HG03575 (cell line): ENCODE measurements at regions not wholly inside any gene's neighbourhood (a gene's known extent, or its start where the extent isn't known, plus 50 kb on each side); places are given as distances from the start of the nearest gene placed in this dataset.

Source experiments
- ATAC-seq: cut with Tn5 transposase; IDR thresholded peaks from one replicate; pipeline ENCODE4 v1.9.1; 2021; ENCODE audit not compliant: unreplicated experiment, insufficient number of reproducible peaks, low FRiP score; ENCODE audit errors: extremely low read depth

- ATAC-seq = no peak
These were observed 149.9 kb downstream of the CYRIA start for GRCh38 chr2:16515696-16516095.

- no peak for ATAC-seq
These were observed 152.0 kb downstream of the CYRIA start for GRCh38 chr2:16513626-16514025.

GRCh38 chr2:16511041-16511440 is 154.6 kb downstream of the CYRIA start:
- ATAC-seq = no peak

- no peak for ATAC-seq
These were observed 156.6 kb downstream of the CYRIA start for GRCh38 chr2:16509042-16509441.

DNA sequence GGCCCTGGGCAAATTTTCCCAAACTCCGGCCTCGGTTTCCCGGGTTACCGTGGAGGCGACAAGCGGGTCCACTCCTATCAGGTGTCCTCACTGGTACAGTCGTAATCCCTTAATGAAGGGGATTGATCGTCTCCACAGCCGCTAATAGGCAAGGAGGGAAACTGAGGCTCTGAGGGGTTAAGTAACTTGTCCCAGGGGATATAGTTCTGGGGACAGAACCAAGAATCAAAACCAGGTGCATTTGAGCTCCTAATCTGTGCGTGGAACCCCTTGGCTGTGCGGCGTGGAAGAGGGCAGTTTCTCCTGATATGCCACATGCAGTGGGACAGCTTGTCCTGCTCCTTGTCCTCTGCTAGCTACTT is 157.2 kb downstream of the CYRIA start:
- no peak for ATAC-seq

DNA sequence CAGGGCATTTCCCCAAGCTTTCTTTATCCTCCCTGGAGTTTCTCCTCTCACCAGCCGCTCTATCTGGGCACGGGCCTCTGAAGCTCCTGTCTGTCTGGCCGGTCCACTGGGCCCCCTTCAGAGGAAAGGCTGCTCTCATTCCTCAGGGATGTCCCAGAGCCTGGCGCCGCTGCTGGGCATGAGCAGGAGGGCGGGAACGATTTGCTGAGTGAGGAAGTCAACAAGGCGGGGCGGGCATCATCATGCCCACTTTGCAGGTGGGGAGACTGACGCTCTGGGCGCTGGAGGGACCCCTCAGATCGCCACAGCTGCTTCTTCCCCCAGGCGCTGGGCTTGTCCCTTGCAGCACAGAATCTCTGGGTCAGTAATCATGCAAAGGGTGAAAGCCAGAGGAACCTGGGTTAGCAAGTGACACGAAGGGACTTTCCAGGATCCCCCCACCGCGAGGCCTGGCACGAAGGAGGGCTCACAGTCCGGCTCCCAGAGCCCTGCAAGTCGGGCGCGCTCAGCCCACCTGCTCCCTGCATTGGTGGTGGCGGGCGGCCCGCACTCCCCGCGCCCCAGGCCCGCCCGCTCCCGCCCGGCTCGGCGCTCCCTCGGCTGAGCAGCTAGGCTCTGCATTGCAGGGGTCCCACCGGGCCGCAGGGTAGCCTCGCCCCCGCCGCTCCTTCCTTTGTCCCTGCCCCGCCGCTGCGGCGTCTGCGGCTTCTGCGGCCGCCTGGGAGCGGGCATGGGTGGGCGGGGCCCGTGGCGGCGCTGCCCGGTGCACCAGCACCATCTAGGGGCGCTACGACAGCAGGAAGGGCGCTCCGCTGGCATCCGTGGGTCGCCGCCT is 157.8 kb downstream of the CYRIA start:
- ATAC-seq = no peak

- ATAC-seq = no peak
These were observed 159.3 kb downstream of the CYRIA start for GRCh38 chr2:16506366-16506765.

DNA sequence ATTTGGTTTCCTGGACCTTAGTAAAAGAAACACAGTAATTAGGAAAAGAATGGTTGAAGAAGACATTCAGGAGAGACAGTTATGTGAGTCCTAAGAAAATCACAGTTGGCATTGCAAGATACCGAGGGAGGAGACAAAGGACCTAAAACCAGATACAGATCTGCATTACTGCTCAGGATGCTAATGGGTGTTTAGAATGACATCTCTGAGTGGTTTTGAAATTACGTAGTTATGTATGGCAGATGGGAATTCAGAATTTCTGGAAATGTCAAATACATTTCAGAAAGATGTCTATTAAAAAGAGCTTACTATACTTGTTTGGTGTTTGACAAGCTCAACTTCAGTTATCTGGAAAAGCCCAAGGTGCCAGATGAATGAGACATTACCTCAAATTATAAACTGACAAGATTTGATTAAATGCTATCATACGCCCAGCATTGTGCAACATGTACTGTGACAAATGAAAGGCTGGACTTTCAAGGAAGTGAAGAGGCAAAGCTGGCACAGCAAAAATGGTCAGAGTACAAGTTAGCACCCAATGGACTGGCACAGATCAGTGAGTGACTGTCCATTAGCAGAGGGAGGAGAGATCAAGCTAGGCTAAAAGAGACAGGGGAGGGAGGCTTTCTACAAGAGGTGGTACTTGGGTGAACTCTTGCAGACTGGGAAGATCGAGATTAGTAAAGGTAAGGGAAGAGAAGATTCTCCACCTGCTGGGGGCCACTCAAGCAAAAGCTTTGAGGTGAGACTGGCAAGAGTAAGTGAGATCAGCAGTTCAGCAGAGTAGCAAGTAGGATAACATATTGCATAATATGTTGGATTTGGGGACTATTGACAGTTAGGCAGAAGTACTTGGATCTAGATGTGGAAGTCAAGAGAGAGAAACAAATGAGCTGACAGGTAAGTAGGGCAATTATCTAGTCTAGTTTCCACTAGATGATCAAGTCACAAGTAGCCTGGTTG is 168.9 kb downstream of the CYRIA start:
- ATAC-seq = no peak

DNA sequence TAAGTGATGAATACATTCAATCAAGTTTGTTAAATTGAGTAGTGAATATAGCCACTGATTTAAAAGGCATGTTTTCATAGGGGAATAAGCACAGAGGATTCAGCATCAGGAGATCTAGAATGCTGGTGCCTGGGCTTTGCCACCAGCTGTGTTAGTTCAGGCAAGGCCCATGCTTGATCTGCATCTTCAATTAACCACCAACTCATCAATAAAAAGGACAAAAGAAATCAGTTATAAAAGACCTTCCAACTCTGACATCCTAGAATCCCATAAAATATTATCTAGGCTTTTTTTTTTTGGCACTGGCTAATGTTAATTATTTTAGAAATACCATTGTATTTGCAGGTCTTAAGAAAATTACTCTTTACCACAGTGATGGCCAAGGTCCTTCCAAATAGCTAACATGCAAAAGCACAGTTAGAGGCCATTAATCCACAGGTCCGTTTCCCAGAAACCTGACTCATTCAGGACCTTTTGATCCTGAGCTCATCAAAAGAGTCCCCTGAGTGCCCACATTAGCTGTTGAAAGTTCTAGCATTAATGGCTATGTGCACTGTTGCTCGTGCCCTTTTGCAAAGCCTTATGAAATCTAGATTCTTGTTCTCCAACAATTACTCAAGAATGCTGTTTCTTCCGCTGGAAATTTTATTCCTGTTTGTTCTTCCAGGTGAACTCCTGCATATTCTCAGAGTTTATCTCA is 170.0 kb downstream of the CYRIA start:
- no peak for ATAC-seq

DNA sequence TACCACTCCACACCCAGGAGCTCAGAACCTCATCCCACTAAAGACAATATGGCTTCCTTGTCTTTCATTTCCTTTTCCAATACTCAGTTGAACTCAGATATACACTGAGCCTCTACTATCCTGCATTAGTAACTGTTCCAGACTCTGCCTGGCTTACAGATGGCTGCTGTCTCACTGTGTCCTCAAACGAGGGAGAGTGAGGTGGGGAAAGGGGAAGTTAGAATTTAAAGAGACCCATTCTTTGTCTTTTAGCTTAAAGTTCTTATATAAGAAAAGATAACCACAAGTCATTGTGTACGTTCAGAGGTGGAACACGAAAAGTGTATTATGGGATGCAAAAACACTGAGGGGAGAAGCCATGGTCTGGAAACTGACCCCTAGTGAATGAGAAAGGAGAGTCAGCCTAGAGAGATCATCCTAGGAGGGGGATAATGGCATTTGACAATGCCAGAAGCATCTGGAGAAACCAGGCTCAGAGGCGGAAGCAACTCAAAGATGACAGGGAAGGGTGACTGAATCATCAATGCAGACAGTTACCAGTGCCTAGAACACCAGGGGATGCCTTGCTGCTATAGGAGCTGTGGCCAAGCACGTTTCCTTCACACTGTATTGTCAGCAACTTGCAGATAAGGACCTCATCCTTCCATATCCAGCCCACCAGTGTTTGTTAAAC is 170.7 kb downstream of the CYRIA start:
- ATAC-seq = no peak

DNA sequence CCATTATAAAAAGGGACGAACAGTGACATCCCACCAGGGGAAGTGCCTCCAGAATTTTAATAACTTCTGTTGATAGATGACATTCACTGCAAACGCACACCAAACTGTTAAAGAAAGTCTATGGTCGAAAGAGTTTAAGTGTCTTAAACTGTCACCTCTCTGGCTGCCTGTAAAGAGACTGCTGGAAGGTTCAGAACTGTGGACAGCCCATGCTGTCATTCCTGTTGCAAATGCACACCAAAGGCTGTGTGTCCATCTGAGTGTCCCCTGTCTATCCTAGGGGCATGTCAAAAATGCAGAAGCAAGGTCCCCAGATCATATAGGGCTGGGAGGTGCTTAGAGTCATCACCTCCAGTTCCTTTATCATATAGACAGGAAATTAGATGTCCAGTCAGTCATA is 171.8 kb downstream of the CYRIA start:
- ATAC-seq = no peak

DNA sequence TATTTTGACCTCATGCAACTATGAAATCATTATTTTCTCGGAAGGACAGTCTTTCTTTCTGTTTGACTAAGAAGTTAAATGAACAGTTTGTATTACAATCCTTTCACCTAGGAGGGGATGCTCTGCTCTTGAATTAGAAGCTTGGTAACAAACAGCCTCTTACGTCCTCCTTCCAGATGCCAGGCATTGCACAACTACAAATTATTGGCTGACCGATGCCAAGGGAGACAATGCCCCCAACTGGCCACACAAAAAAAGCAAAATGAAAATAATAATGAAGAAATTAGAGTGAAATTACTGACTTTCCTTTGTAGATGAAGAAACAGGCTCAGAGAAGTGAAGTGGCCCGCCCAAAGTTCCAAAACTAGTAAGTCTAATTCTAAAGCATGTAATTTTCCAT is 177.9 kb downstream of the CYRIA start:
- no peak for ATAC-seq

DNA sequence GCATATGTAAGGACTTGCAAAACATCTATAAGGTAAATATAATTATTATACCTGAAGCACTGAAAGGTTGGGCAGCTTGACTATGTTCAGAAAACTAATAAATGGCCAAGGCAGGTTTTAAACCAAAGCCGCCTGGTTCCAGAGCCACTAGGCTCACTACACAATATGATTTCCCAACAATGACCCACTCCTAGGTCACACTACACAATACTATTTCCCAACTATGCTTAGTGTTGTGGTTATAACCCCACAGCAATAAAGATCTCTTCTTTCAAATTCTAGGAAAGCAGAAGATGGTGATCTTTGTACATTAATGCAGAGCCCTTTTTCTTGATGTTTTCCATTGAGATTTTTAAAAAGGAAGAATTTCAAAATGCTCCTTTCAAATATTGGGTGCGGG is 180.4 kb downstream of the CYRIA start:
- ATAC-seq = no peak

DNA sequence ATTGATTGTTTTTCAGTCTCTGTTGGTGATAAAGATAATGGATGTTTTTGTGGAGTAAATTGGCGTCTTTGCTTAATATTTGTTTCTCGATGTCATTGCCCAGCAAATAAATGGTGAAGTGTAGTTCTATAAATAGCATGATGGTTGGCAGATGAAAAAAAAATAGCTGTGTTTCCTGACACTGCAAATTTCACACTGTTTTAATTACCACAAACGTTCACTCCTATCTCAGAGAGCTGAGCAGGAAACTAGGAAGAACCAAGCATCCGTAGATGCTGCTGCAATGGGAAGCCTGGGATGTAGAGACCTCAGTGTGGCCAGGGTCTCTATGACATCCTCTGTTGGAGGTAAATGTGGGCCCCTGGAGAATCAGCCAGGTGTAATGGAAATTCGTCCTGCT is 183.2 kb downstream of the CYRIA start:
- no peak for ATAC-seq

- ATAC-seq = no peak
These were observed 184.3 kb downstream of the CYRIA start for GRCh38 chr2:16481351-16481750.

- no peak for ATAC-seq
These were observed 185.9 kb downstream of the CYRIA start for GRCh38 chr2:16479721-16480120.

DNA sequence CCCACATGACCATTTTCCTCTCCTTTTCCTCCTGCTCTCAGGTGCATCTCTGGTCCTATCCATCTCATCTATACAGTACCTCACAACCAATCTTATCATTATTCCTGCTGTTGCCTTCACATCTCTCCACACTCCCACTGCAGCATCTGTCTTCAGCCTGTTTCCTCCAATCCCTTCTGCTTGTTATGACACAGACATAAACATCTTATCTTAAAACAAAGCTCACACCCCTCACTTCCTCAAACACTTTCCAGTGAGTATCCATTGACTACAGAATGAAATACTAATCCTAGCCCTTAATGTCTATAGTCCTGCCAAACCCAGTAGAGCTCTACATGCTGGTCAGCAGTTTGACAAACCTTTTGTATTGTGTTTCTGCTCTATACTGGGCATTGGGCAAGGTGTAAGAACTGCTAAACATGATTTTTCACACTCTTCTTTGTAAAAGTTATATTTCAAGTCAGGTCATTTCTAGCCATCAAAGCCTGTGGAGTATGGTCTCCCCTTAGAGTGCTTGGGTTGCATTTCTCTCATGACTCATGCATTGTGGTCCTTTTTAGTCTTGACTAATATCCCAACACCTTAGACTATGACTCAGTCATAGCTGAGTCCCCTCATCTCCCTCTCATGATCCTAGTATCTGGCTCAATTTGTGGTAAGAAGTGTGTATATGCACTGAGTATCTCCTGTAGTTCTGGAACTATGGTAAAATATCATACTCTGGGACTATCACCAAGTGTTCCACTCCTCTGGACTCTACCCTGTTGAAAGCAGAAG is 187.0 kb downstream of the CYRIA start:
- no peak for ATAC-seq

- no peak for ATAC-seq
These were observed 188.0 kb downstream of the CYRIA start for GRCh38 chr2:16477648-16478047.
